Neural crest cell (in vitro differentiated cells): ENCODE measurements at regions not wholly inside any gene's neighbourhood (a gene's known extent, or its start where the extent isn't known, plus 50 kb on each side); places are given as distances from the start of the nearest gene placed in this dataset.

ENCODE experiments used
- DNase-seq: peaks from one replicate; pipeline ENCODE4 v3.0.0; 2021; ENCODE audit warnings: low read depth, mixed read lengths, low spot score
- H3K27ac Mint-ChIP-seq: one replicate; pipeline ENCODE4 v1.8.0; 2021; ENCODE audit warnings: mild to moderate bottlenecking, mixed read lengths; ENCODE audit not compliant: unreplicated experiment
- H3K27me3 Mint-ChIP-seq: 2 replicates; pipeline ENCODE4 v1.8.0; 2021; ENCODE audit warnings: low read depth, mild to moderate bottlenecking, mixed read lengths
- H3K36me3 Mint-ChIP-seq: 2 replicates; pipeline ENCODE4 v1.8.0; 2021; ENCODE audit warnings: low read depth, mild to moderate bottlenecking, mixed read lengths
- H3K4me1 Mint-ChIP-seq: 2 replicates; pipeline ENCODE4 v1.8.0; 2021; ENCODE audit warnings: mixed read lengths
- H3K4me3 Mint-ChIP-seq: one replicate; pipeline ENCODE4 v1.8.0; 2021; ENCODE audit warnings: mild to moderate bottlenecking, mixed read lengths
- H3K9me3 Mint-ChIP-seq: 2 replicates; pipeline ENCODE4 v1.8.0; 2021; ENCODE audit warnings: mixed read lengths
- CTCF ChIP-seq: fragments of 200-600 bp; sonication (generic); conservative IDR thresholded peaks from 2 replicates; pipeline ENCODE4 v1.5.0; 2021; ENCODE audit warnings: antibody characterized with exemption, mild to moderate bottlenecking

GRCh38 chr2:103734911-103735310 is 973.1 kb downstream of the TMEM182 start:
- Mint-ChIP-seq H3K4me3 (no peak overlapping the region), H3K27ac (no peak overlapping the region), H3K9me3 (peaks cover 16% of the 10 kb centered on the region), H3K4me1 (no peaks in the 10 kb centered on the region), H3K27me3 (no peaks in the 10 kb centered on the region), H3K36me3 (peaks cover 14% of the 10 kb centered on the region)
- DNase-seq, result no peak
- TF ChIP-seq CTCF, result no peak

GRCh38 chr2:103738108-103738507 is 976.3 kb downstream of the TMEM182 start:
- no peak for DNase-seq
- no peaks in the 10 kb centered on the region for H3K4me1 Mint-ChIP-seq
- H3K27ac Mint-ChIP-seq, result no peak overlapping the region
- peaks cover 9% of the 10 kb centered on the region for H3K36me3 Mint-ChIP-seq
- H3K27me3 Mint-ChIP-seq, result no peaks in the 10 kb centered on the region
- TF ChIP-seq CTCF, result no peak
- peaks cover 9% of the 10 kb centered on the region for H3K9me3 Mint-ChIP-seq
- H3K4me3 Mint-ChIP-seq, result no peak overlapping the region

GRCh38 chr2:103738606-103739005 is 976.8 kb downstream of the TMEM182 start:
- no peaks in the 10 kb centered on the region for H3K4me1 Mint-ChIP-seq
- peaks cover 8% of the 10 kb centered on the region for H3K36me3 Mint-ChIP-seq
- peaks cover 7% of the 10 kb centered on the region for H3K9me3 Mint-ChIP-seq
- H3K27me3 Mint-ChIP-seq, result no peaks in the 10 kb centered on the region
- H3K27ac Mint-ChIP-seq, result no peak overlapping the region
- no peak for DNase-seq
- H3K4me3 Mint-ChIP-seq, result no peak overlapping the region
- TF ChIP-seq CTCF, result no peak

- Mint-ChIP-seq H3K4me3 (no peak overlapping the region), H3K4me1 (no peaks in the 10 kb centered on the region), H3K27me3 (no peaks in the 10 kb centered on the region), H3K36me3 (peaks cover 4% of the 10 kb centered on the region), H3K9me3 (peaks cover 4% of the 10 kb centered on the region), H3K27ac (no peak overlapping the region)
- no peak for TF ChIP-seq CTCF
- no peak for DNase-seq
These were observed 977.4 kb downstream of the TMEM182 start for GRCh38 chr2:103739186-103739585.

DNA sequence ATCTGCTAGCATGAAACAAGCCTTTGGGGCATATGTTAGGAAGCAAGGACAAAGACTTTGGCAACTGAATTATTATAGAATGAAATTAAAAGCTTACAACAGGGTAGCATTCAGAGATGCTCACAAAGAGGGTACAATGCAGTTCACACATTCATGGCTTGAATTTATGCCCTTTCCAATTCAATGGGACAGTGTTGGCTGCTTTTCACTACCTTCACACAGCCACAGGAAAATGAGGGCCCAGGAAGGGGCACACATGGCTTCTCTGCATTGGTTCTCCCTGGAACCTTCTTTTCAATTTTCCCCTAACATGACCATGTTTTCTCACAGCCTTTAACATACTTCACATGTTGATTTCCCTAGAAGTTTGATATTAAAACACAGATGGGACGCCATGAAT is 978.1 kb downstream of the TMEM182 start:
- no peak for DNase-seq
- Mint-ChIP-seq H3K9me3 (no peaks in the 10 kb centered on the region), H3K4me1 (no peaks in the 10 kb centered on the region), H3K4me3 (no peak overlapping the region), H3K27me3 (no peaks in the 10 kb centered on the region), H3K36me3 (no peaks in the 10 kb centered on the region), H3K27ac (no peak overlapping the region)
- TF ChIP-seq CTCF, result no peak

DNA sequence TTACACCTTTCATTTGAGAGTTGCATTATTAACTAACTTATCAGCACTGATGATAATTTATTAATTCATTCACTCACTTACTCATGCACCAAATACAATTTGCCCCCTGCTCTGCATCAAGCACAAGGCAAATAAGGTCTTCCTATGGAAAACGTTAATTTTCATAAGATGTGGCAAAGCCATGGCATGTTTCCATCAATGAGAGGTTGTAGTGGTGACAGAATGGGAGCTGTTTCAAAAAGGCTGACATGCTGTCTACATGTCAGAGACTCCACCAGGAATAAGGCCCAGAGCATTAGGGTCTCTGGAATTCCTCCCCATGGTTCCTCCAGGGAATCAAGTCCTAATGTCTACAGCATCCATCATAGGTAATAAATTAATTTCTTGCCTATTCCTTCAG is 978.8 kb downstream of the TMEM182 start:
- no peak for DNase-seq
- Mint-ChIP-seq H3K36me3 (no peaks in the 10 kb centered on the region), H3K4me1 (no peaks in the 10 kb centered on the region), H3K27me3 (no peaks in the 10 kb centered on the region), H3K9me3 (no peaks in the 10 kb centered on the region), H3K27ac (no peak overlapping the region), H3K4me3 (no peak overlapping the region)
- no peak for TF ChIP-seq CTCF
